ENCODE measurements at regions not wholly inside any gene's neighbourhood (a gene's known extent, or its start where the extent isn't known, plus 50 kb on each side); places are given as distances from the start of the nearest gene placed in this dataset.

GRCh38 chr9:107597743-107598217 is 108.2 kb upstream of the KLF4 start:
- TF ChIP-seq ZNF274 (IDR thresholded peaks at IDR 0.05; ENCODE audit: low read depth, low read length) (no peak), CTCF (IDR thresholded peaks at IDR 0.05 in 2 of 3, conservative IDR thresholded peaks at IDR 0.05 in 1 of 3; ENCODE audit: borderline replicate concordance in 1 of 3, insufficient read depth in 1 of 3, low read depth in 2 of 3, low read length in 2 of 3) (no peak), EZH2 (IDR thresholded peaks at IDR 0.05) (no peak), POLR2A (IDR thresholded peaks at IDR 0.05; ENCODE audit: borderline replicate concordance, extremely low read depth, insufficient read depth, insufficient read length) (no peak), ATF3 (IDR thresholded peaks at IDR 0.05) (no peak), REST (IDR thresholded peaks at IDR 0.05; ENCODE audit: low read depth) (no peak), SP1 (IDR thresholded peaks at IDR 0.05; ENCODE audit: low read depth) (no peak), EGR1 (IDR thresholded peaks at IDR 0.05; ENCODE audit: low read depth) (no peak), SIN3A (IDR thresholded peaks at IDR 0.05; ENCODE audit: low read depth) (no peak)

All from HCT116 (cell line).